ENCODE measurements at regions not wholly inside any gene's neighbourhood (a gene's known extent, or its start where the extent isn't known, plus 50 kb on each side); places are given as distances from the start of the nearest gene placed in this dataset.

DNA sequence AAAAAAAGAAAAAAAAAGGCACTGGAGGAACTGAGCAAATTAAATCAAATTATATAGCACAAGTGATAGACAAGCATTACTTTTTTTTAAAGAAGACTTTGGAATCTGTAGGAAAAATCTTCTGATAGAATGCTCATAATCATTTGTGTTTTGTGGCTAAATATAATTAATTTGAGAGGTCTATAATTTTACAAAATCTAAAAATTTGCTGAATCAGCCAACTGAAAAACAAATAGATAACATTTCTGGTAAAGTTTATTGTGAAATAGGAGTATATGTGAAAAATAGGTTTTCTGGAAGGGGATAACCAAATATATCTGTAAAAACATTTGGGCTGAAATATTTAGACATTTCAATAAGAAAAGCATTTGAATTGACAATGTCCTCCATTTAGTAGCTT is 844.9 kb upstream of the COBL start:
- TF ChIP-seq CTCF (IDR thresholded peaks at IDR 0.05; ENCODE audit: insufficient read depth, low read depth, low read length) (no peak), EZH2 (IDR thresholded peaks at IDR 0.05; ENCODE audit: insufficient read depth, low read length) (no peak)

All from astrocyte (in vitro differentiated cells and primary cell).